ENCODE measurements at regions not wholly inside any gene's neighbourhood (a gene's known extent, or its start where the extent isn't known, plus 50 kb on each side); places are given as distances from the start of the nearest gene placed in this dataset.

- peaks cover 0 to 47% of the 10 kb centered on the region in 2 donors for H3K9me3 ChIP-seq (replicated peaks in 1 of 2; ENCODE audit: control insufficient read depth in 2 of 2, insufficient read depth in 1 of 2, low read depth in 1 of 2, low read length in 2 of 2)
- H3K4me1 ChIP-seq (ENCODE audit: control insufficient read depth in 2 of 2, insufficient read depth in 1 of 2, low read depth in 1 of 2, low read length in 2 of 2), result no peaks in the 10 kb centered on the region
- H3K9ac ChIP-seq (ENCODE audit: low read depth, low read length, poor library complexity), result no peak overlapping the region
Measured at GRCh38 chr22:47553436-47553835, 791.0 kb downstream of the TBC1D22A start.

GRCh38 chr22:47552541-47553205, 790.2 kb downstream of the TBC1D22A start:
- Histone ChIP-seq H3K4me1 (ENCODE audit: control insufficient read depth in 2 of 2, insufficient read depth in 1 of 2, low read depth in 1 of 2, low read length in 2 of 2) (no peaks in the 10 kb centered on the region), H3K23ac (ENCODE audit: low read depth, low read length, poor library complexity) (no peak overlapping the region), H4K91ac (ENCODE audit: low read depth, low read length, poor library complexity) (no peak overlapping the region), H3K79me1 (ENCODE audit: low read depth, low read length) (no peaks in the 10 kb centered on the region), H3K27ac (replicated peaks; ENCODE audit: low read length) (no peak overlapping the region), H3K4me2 (ENCODE audit: insufficient read depth, low read length, poor library complexity, severe bottlenecking) (no peak overlapping the region), H2BK12ac (ENCODE audit: low read length) (no peak overlapping the region), H2BK5ac (ENCODE audit: low read length) (no peak overlapping the region), H3K36me3 (replicated peaks in 1 of 2; ENCODE audit: control insufficient read depth in 2 of 2, insufficient read depth in 2 of 2, low read length in 2 of 2) (no peaks in the 10 kb centered on the region), H2AFZ (ENCODE audit: low read length) (no peak overlapping the region), H3K9ac (ENCODE audit: low read depth, low read length, poor library complexity) (no peak overlapping the region), H2BK120ac (ENCODE audit: low read depth, low read length) (no peak overlapping the region), H3K4ac (ENCODE audit: low read length) (no peak overlapping the region), H2AK5ac (ENCODE audit: low read depth, low read length) (no peak overlapping the region), H3K18ac (ENCODE audit: low read length) (no peak overlapping the region), H3K27me3 (ENCODE audit: control insufficient read depth in 3 of 3, insufficient read depth in 3 of 3, low read depth in 1 of 3, low read length in 3 of 3) (peaks cover 0 to 5% (median 1%) of the 10 kb centered on the region in 3 experiments), H2BK15ac (ENCODE audit: low read length) (no peak overlapping the region), H4K8ac (ENCODE audit: low read depth, low read length) (no peak overlapping the region), H3K14ac (ENCODE audit: low read length) (no peak overlapping the region), H3K4me3 (ENCODE audit: low read length in 2 of 2) (no peak overlapping the region), H3K9me3 (replicated peaks in 1 of 2; ENCODE audit: control insufficient read depth in 2 of 2, insufficient read depth in 1 of 2, low read depth in 1 of 2, low read length in 2 of 2) (peaks cover 0 to 52% of the 10 kb centered on the region in 2 donors)
- no peak for DNase-seq (ENCODE audit: low spot score)
- no CpG with 5 or more reads among the region's 16 CpGs for WGBS, 2 donors (ENCODE audit: extremely low coverage in 2 of 2, insufficient read length in 2 of 2, insufficient replicate concordance in 1 of 2)

More at GRCh38 chr22:47553436-47553835, 791.0 kb downstream of the TBC1D22A start:
- Histone ChIP-seq H4K8ac (ENCODE audit: low read depth, low read length) (no peak overlapping the region), H3K4me2 (ENCODE audit: insufficient read depth, low read length, poor library complexity, severe bottlenecking) (no peak overlapping the region), H3K79me1 (ENCODE audit: low read depth, low read length) (no peaks in the 10 kb centered on the region), H2BK15ac (ENCODE audit: low read length) (no peak overlapping the region), H2BK12ac (ENCODE audit: low read length) (no peak overlapping the region), H2BK5ac (ENCODE audit: low read length) (no peak overlapping the region), H4K91ac (ENCODE audit: low read depth, low read length, poor library complexity) (no peak overlapping the region), H3K27me3 (ENCODE audit: control insufficient read depth in 3 of 3, insufficient read depth in 3 of 3, low read depth in 1 of 3, low read length in 3 of 3) (peaks cover 0 to 5% (median 2%) of the 10 kb centered on the region in 3 experiments), H2AK5ac (ENCODE audit: low read depth, low read length) (no peak overlapping the region), H3K14ac (ENCODE audit: low read length) (no peak overlapping the region), H3K36me3 (replicated peaks in 1 of 2; ENCODE audit: control insufficient read depth in 2 of 2, insufficient read depth in 2 of 2, low read length in 2 of 2) (no peaks in the 10 kb centered on the region), H2AFZ (ENCODE audit: low read length) (no peak overlapping the region), H2BK120ac (ENCODE audit: low read depth, low read length) (no peak overlapping the region), H3K27ac (replicated peaks; ENCODE audit: low read length) (no peak overlapping the region), H3K4ac (ENCODE audit: low read length) (no peak overlapping the region), H3K4me3 (ENCODE audit: low read length in 2 of 2) (no peak overlapping the region), H3K23ac (ENCODE audit: low read depth, low read length, poor library complexity) (no peak overlapping the region), H3K18ac (ENCODE audit: low read length) (no peak overlapping the region)
- WGBS, 2 donors (ENCODE audit: extremely low coverage in 2 of 2, insufficient read length in 2 of 2, insufficient replicate concordance in 1 of 2), result no CpG with 5 or more reads among the region's 7 CpGs
- DNase-seq (ENCODE audit: low spot score), result no peak

GRCh38 chr22:47552024-47552423, 789.6 kb downstream of the TBC1D22A start:
- no peak overlapping the region for H2AK5ac ChIP-seq (ENCODE audit: low read depth, low read length)
- no peak overlapping the region for H4K91ac ChIP-seq (ENCODE audit: low read depth, low read length, poor library complexity)
- H3K36me3 ChIP-seq (replicated peaks in 1 of 2; ENCODE audit: control insufficient read depth in 2 of 2, insufficient read depth in 2 of 2, low read length in 2 of 2), result no peaks in the 10 kb centered on the region
- peaks cover 0 to 49% of the 10 kb centered on the region in 2 donors for H3K9me3 ChIP-seq (replicated peaks in 1 of 2; ENCODE audit: control insufficient read depth in 2 of 2, insufficient read depth in 1 of 2, low read depth in 1 of 2, low read length in 2 of 2)
- H3K9ac ChIP-seq (ENCODE audit: low read depth, low read length, poor library complexity), result no peak overlapping the region
- no peak overlapping the region for H3K14ac ChIP-seq (ENCODE audit: low read length)
- no peak overlapping the region for H3K27ac ChIP-seq (replicated peaks; ENCODE audit: low read length)
- H2BK120ac ChIP-seq (ENCODE audit: low read depth, low read length), result no peak overlapping the region
- no peaks in the 10 kb centered on the region for H3K4me1 ChIP-seq (ENCODE audit: control insufficient read depth in 2 of 2, insufficient read depth in 1 of 2, low read depth in 1 of 2, low read length in 2 of 2)
- no CpG with 5 or more reads among the region's 3 CpGs for whole genome bisulfite sequencing, 2 donors (ENCODE audit: extremely low coverage in 2 of 2, insufficient read length in 2 of 2, insufficient replicate concordance in 1 of 2)
- DNase-seq (ENCODE audit: low spot score), result no peak
- H2BK5ac ChIP-seq (ENCODE audit: low read length), result no peak overlapping the region
- peaks cover 0 to 5% (median 0%) of the 10 kb centered on the region in 3 experiments for H3K27me3 ChIP-seq (ENCODE audit: control insufficient read depth in 3 of 3, insufficient read depth in 3 of 3, low read depth in 1 of 3, low read length in 3 of 3)
- no peak overlapping the region for H3K4me3 ChIP-seq (ENCODE audit: low read length in 2 of 2)
- H3K79me1 ChIP-seq (ENCODE audit: low read depth, low read length), result no peaks in the 10 kb centered on the region
- H3K4me2 ChIP-seq (ENCODE audit: insufficient read depth, low read length, poor library complexity, severe bottlenecking), result no peak overlapping the region
- H2BK15ac ChIP-seq (ENCODE audit: low read length), result no peak overlapping the region
- H2AFZ ChIP-seq (ENCODE audit: low read length), result no peak overlapping the region
- no peak overlapping the region for H3K4ac ChIP-seq (ENCODE audit: low read length)
- no peak overlapping the region for H2BK12ac ChIP-seq (ENCODE audit: low read length)
- H3K18ac ChIP-seq (ENCODE audit: low read length), result no peak overlapping the region
- no peak overlapping the region for H3K23ac ChIP-seq (ENCODE audit: low read depth, low read length, poor library complexity)
- no peak overlapping the region for H4K8ac ChIP-seq (ENCODE audit: low read depth, low read length)

- Histone ChIP-seq H3K36me3 (replicated peaks in 1 of 2; ENCODE audit: control insufficient read depth in 2 of 2, insufficient read depth in 2 of 2, low read length in 2 of 2) (no peaks in the 10 kb centered on the region), H2AFZ (ENCODE audit: low read length) (no peak overlapping the region), H3K18ac (ENCODE audit: low read length) (no peak overlapping the region), H3K4ac (ENCODE audit: low read length) (no peak overlapping the region), H2BK5ac (ENCODE audit: low read length) (no peak overlapping the region), H2BK12ac (ENCODE audit: low read length) (no peak overlapping the region), H3K9ac (ENCODE audit: low read depth, low read length, poor library complexity) (no peak overlapping the region), H3K14ac (ENCODE audit: low read length) (no peak overlapping the region), H3K79me1 (ENCODE audit: low read depth, low read length) (no peaks in the 10 kb centered on the region), H2AK5ac (ENCODE audit: low read depth, low read length) (no peak overlapping the region), H3K23ac (ENCODE audit: low read depth, low read length, poor library complexity) (no peak overlapping the region), H2BK15ac (ENCODE audit: low read length) (no peak overlapping the region), H2BK120ac (ENCODE audit: low read depth, low read length) (no peak overlapping the region), H3K27ac (replicated peaks; ENCODE audit: low read length) (no peak overlapping the region), H4K8ac (ENCODE audit: low read depth, low read length) (no peak overlapping the region), H3K4me3 (ENCODE audit: low read length in 2 of 2) (no peak overlapping the region), H3K4me1 (ENCODE audit: control insufficient read depth in 2 of 2, insufficient read depth in 1 of 2, low read depth in 1 of 2, low read length in 2 of 2) (no peaks in the 10 kb centered on the region), H3K27me3 (ENCODE audit: control insufficient read depth in 3 of 3, insufficient read depth in 3 of 3, low read depth in 1 of 3, low read length in 3 of 3) (peaks cover 0 to 5% (median 0%) of the 10 kb centered on the region in 3 experiments), H4K91ac (ENCODE audit: low read depth, low read length, poor library complexity) (no peak overlapping the region), H3K9me3 (replicated peaks in 1 of 2; ENCODE audit: control insufficient read depth in 2 of 2, insufficient read depth in 1 of 2, low read depth in 1 of 2, low read length in 2 of 2) (peaks cover 0 to 50% of the 10 kb centered on the region in 2 donors), H3K4me2 (ENCODE audit: insufficient read depth, low read length, poor library complexity, severe bottlenecking) (no peak overlapping the region)
- DNase-seq (ENCODE audit: low spot score), result no peak
- WGBS, 2 donors (ENCODE audit: extremely low coverage in 2 of 2, insufficient read length in 2 of 2, insufficient replicate concordance in 1 of 2), result no CpG with 5 or more reads among the region's 7 CpGs
Measured at GRCh38 chr22:47551431-47551775, 789.0 kb downstream of the TBC1D22A start.
